ENCODE measurements at regions not wholly inside any gene's neighbourhood (a gene's known extent, or its start where the extent isn't known, plus 50 kb on each side); places are given as distances from the start of the nearest gene placed in this dataset.

- TF ChIP-seq CTCF (conservative IDR thresholded peaks at IDR 0.05; ENCODE audit: low read length) (no peak), EZH2phosphoT487 (IDR thresholded peaks at IDR 0.05; ENCODE audit: borderline replicate concordance) (no peak)
Observed at GRCh38 chr10:125247576-125247975, 87.2 kb upstream of the CTBP2 start.
